HepG2 (cell line): ENCODE measurements at regions not wholly inside any gene's neighbourhood (a gene's known extent, or its start where the extent isn't known, plus 50 kb on each side); places are given as distances from the start of the nearest gene placed in this dataset.

Experiments
- ATAD3A ChIP-seq: sonication (generic); formaldehyde crosslinking; IDR thresholded peaks from 2 replicates; pipeline ENCODE4 v1.4.0; 2020; ENCODE audit warnings: missing genetic modification reagents
- CEBPB ChIP-seq: IDR thresholded peaks from 2 replicates; pipeline ENCODE4 v1.6.1; 2011; ENCODE audit warnings: low read depth, low read length, improper control_type of control experiment, borderline replicate concordance
- PHF21A ChIP-seq: sonication (generic); formaldehyde crosslinking; IDR thresholded peaks from 2 replicates; pipeline ENCODE4 v1.5.0; 2020; ENCODE audit warnings: mild to moderate bottlenecking, missing genetic modification reagents
- RAD51 ChIP-seq: fragments of 450-650 bp; IDR thresholded peaks from 2 replicates; pipeline ENCODE4 v1.6.1; 2016; ENCODE audit warnings: borderline replicate concordance
- TAF1 ChIP-seq: sonication (generic); formaldehyde crosslinking; IDR thresholded peaks from 2 replicates; pipeline ENCODE4 v1.4.0; 2020; ENCODE audit warnings: missing genetic modification reagents
- ZFX ChIP-seq: sonication (generic); formaldehyde crosslinking; IDR thresholded peaks from 2 replicates; pipeline ENCODE4 v1.4.0; 2020; ENCODE audit warnings: mild to moderate bottlenecking, low read depth, missing genetic modification reagents, moderate library complexity
- ZNF292 ChIP-seq: sonication (generic); formaldehyde crosslinking; IDR thresholded peaks from 2 replicates; pipeline ENCODE4 v1.8.1; 2022; ENCODE audit warnings: mild to moderate bottlenecking, low read depth, missing genetic modification reagents, borderline replicate concordance
- TF ChIP-seq, protein P1 (sequence below), 2 experiments: IDR thresholded peaks; 2 replicates each; pipeline ENCODE4 v1.6.1; 2011 to 2012; ENCODE audit warnings: low read length in 2 of 2, borderline replicate concordance in 1 of 2, low read depth in 1 of 2, mild to moderate bottlenecking in 1 of 2, moderate library complexity in 1 of 2
- TF ChIP-seq, protein P2 (sequence below): sonication (generic); formaldehyde crosslinking; conservative IDR thresholded peaks from 2 replicates; pipeline ENCODE4 v1.4.0; 2020; ENCODE audit warnings: missing genetic modification reagents

DNA sequence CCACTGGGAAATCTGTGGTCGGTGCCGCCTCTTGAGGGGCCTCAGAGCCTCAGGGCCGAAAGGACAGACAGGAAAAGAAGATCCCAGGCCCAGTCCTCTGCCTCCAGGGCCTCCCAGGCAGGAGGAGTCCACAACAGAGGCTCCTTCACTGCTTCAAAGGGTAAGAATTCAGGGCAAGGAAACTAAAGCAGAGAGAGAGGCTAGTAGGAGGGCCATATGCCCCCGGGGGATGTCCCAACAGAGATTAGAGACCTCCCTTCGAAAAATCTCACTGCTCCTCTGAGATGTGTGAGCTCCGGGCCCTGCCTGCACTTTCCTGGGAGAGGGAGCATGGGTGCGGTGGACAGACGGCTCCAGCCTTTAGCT is 465.9 kb downstream of the NPHP4 start:
- no peak for TF ChIP-seq CEBPB
- TF ChIP-seq, protein P1, sequence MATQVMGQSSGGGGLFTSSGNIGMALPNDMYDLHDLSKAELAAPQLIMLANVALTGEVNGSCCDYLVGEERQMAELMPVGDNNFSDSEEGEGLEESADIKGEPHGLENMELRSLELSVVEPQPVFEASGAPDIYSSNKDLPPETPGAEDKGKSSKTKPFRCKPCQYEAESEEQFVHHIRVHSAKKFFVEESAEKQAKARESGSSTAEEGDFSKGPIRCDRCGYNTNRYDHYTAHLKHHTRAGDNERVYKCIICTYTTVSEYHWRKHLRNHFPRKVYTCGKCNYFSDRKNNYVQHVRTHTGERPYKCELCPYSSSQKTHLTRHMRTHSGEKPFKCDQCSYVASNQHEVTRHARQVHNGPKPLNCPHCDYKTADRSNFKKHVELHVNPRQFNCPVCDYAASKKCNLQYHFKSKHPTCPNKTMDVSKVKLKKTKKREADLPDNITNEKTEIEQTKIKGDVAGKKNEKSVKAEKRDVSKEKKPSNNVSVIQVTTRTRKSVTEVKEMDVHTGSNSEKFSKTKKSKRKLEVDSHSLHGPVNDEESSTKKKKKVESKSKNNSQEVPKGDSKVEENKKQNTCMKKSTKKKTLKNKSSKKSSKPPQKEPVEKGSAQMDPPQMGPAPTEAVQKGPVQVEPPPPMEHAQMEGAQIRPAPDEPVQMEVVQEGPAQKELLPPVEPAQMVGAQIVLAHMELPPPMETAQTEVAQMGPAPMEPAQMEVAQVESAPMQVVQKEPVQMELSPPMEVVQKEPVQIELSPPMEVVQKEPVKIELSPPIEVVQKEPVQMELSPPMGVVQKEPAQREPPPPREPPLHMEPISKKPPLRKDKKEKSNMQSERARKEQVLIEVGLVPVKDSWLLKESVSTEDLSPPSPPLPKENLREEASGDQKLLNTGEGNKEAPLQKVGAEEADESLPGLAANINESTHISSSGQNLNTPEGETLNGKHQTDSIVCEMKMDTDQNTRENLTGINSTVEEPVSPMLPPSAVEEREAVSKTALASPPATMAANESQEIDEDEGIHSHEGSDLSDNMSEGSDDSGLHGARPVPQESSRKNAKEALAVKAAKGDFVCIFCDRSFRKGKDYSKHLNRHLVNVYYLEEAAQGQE (IDR thresholded peaks at IDR 0.05; ENCODE audit: borderline replicate concordance in 1 of 2, low read depth in 1 of 2, low read length in 2 of 2) = no peak
- no peak for TF ChIP-seq RAD51
- no peak for TF ChIP-seq ATAD3A (CRISPR knock-in tag)
- TF ChIP-seq ZFX = no peak
- TF ChIP-seq ZNF292 (CRISPR knock-in tag) = no peak
- TF ChIP-seq PHF21A (CRISPR knock-in tag) = no peak
- no peak for TF ChIP-seq TAF1
- TF ChIP-seq, protein P2, sequence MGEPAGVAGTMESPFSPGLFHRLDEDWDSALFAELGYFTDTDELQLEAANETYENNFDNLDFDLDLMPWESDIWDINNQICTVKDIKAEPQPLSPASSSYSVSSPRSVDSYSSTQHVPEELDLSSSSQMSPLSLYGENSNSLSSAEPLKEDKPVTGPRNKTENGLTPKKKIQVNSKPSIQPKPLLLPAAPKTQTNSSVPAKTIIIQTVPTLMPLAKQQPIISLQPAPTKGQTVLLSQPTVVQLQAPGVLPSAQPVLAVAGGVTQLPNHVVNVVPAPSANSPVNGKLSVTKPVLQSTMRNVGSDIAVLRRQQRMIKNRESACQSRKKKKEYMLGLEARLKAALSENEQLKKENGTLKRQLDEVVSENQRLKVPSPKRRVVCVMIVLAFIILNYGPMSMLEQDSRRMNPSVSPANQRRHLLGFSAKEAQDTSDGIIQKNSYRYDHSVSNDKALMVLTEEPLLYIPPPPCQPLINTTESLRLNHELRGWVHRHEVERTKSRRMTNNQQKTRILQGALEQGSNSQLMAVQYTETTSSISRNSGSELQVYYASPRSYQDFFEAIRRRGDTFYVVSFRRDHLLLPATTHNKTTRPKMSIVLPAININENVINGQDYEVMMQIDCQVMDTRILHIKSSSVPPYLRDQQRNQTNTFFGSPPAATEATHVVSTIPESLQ (CRISPR knock-in tag) = no peak
